H1 (cell line): ENCODE measurements at regions not wholly inside any gene's neighbourhood (a gene's known extent, or its start where the extent isn't known, plus 50 kb on each side); places are given as distances from the start of the nearest gene placed in this dataset.

Experiments used
- CHD2 ChIP-seq: IDR thresholded peaks from 2 replicates; pipeline ENCODE4 v1.6.1; 2012; ENCODE audit warnings: low read length, improper control_type of control experiment
- CTCF ChIP-seq, 3 experiments: IDR thresholded peaks; 1 replicate in 2 of 3; 2 replicates in 1 of 3; pipeline versions ENCODE4 v1.5.1 to v1.6.1; 2011; ENCODE audit warnings: low read length in 3 of 3, mild to moderate bottlenecking in 3 of 3, inconsistent platforms in 2 of 3, low read depth in 1 of 3, moderate library complexity in 1 of 3; ENCODE audit not compliant: insufficient read depth in 1 of 3; ENCODE audit errors: control extremely low read depth in 1 of 3
- EP300 ChIP-seq, 2 experiments: IDR thresholded peaks; 1 replicate in 1 of 2; 2 replicates in 1 of 2; pipeline ENCODE4 v1.6.1; 2011 to 2012; ENCODE audit warnings: low read depth in 2 of 2, low read length in 2 of 2, mild to moderate bottlenecking in 2 of 2, borderline replicate concordance in 1 of 2, inconsistent platforms in 1 of 2, moderate library complexity in 1 of 2
- KDM1A ChIP-seq: fragments of 200-600, 300-600 bp; sonication (generic); IDR thresholded peaks from 2 replicates; pipeline ENCODE4 v1.7.1; 2016; ENCODE audit warnings: mild to moderate bottlenecking, low read length, borderline replicate concordance
- KDM5A ChIP-seq: fragments of 200-600 bp; IDR thresholded peaks from 2 replicates; pipeline ENCODE4 v1.7.1; 2012; ENCODE audit warnings: mild to moderate bottlenecking, low read length, inconsistent platforms, mixed read lengths
- POLR2A ChIP-seq, 2 experiments: IDR thresholded peaks; 1 replicate in 1 of 2; 2 replicates in 1 of 2; pipeline ENCODE4 v1.6.1; 2011; ENCODE audit warnings: low read depth in 2 of 2, low read length in 2 of 2, mild to moderate bottlenecking in 2 of 2; ENCODE audit errors: control extremely low read depth in 1 of 2
- RFX5 ChIP-seq: IDR thresholded peaks from 2 replicates; pipeline ENCODE4 v1.6.1; 2011; ENCODE audit warnings: low read depth, low read length, improper control_type of control experiment, borderline replicate concordance
- TAF1 ChIP-seq: IDR thresholded peaks from 2 replicates; pipeline ENCODE4 v1.6.1; 2011; ENCODE audit warnings: mild to moderate bottlenecking, low read depth, low read length
- TCF12 ChIP-seq: IDR thresholded peaks from 2 replicates; pipeline ENCODE4 v1.6.1; 2011; ENCODE audit warnings: low read depth, mild to moderate bottlenecking, low read length
- TEAD4 ChIP-seq: IDR thresholded peaks from 2 replicates; pipeline ENCODE4 v1.6.1; 2012; ENCODE audit warnings: low read depth, low read length, inconsistent platforms, mixed read lengths
- YY1 ChIP-seq: IDR thresholded peaks from 2 replicates; pipeline ENCODE4 v1.6.1; 2011; ENCODE audit warnings: low read depth, mild to moderate bottlenecking, low read length
- ZNF274 ChIP-seq: IDR thresholded peaks from 2 replicates; pipeline ENCODE4 v1.7.0; 2012; ENCODE audit warnings: low read length, borderline replicate concordance; ENCODE audit errors: extremely low read depth

- TF ChIP-seq POLR2A (IDR thresholded peaks at IDR 0.05; ENCODE audit: control extremely low read depth in 1 of 2, low read depth in 2 of 2, low read length in 2 of 2), result no peak
- no peak for TF ChIP-seq CTCF (IDR thresholded peaks at IDR 0.05; ENCODE audit: control extremely low read depth in 1 of 3, insufficient read depth in 1 of 3, low read depth in 1 of 3, low read length in 3 of 3)
- TF ChIP-seq TCF12, result no peak
- TF ChIP-seq RFX5, result no peak
- no peak for TF ChIP-seq TEAD4
- TF ChIP-seq EP300 (IDR thresholded peaks at IDR 0.05; ENCODE audit: borderline replicate concordance in 1 of 2, low read depth in 2 of 2, low read length in 2 of 2), result no peak
- no peak for TF ChIP-seq TAF1
- TF ChIP-seq ZNF274, result no peak
- TF ChIP-seq KDM5A, result no peak
- TF ChIP-seq YY1, result no peak
- no peak for TF ChIP-seq CHD2
- no peak for TF ChIP-seq KDM1A
Observed at GRCh38 chr6:85273870-85274269, 176.0 kb upstream of the NT5E start.
